ENCODE measurements at regions not wholly inside any gene's neighbourhood (a gene's known extent, or its start where the extent isn't known, plus 50 kb on each side); places are given as distances from the start of the nearest gene placed in this dataset.
"Not testable (repeated sequence)": the region's sequence is repeated elsewhere in the genome, so short reads cannot be mapped to it uniquely, and the experiment has no call there.

DNA sequence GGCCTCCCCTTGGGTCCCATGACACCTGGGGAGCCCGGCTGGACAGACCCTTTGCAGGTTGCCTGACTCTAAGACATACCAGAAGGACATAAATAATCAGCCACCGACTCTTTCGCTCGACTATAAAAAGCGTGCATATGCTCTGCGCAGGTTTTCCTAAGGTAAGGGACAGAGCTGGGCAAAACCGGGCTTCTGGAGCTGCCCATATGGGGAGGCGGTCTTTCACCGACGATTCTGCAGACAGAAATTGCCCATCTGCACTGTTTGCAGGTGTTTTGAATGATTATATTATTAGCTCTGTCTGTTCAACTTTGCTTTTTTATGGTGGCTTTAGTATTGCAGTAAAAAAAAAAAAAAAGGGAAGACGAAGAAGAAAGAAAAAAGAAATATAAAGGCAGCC is 347.2 kb downstream of the TSHZ3 start:
- Histone ChIP-seq H3K36me3 (replicated peaks) (no peaks in the 10 kb centered on the region), H3K27me3 (ENCODE audit: low read depth) (no peaks in the 10 kb centered on the region), H3K4me3 (no peak overlapping the region), H3K4me1 (no peaks in the 10 kb centered on the region), H3K9me3 (no peaks in the 10 kb centered on the region)
- in situ Hi-C loops (cut with MboI; ENCODE audit: low sequenced_read_pairs): no loop called here
- no peak for DNase-seq (ENCODE audit: low spot score in 2 of 2)

DNA sequence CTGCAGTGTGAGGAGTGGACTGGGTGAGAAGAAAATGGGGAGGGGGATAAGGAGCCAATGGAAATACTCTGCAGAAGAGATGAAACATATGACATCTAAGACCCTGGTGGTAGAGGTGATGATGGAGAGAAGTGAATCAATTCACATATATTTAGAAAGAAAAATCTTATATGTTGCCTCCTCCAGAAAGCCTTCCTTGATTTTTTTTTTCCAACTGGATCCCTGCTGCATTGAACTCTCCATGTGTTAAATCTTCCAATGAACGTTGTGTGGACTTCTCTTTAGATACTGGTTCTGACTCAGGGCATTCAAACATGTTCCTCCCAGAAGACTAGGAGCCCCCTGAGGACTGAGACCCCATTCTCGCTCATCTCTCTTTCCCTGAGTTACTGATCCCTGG is 348.3 kb downstream of the TSHZ3 start:
- in situ Hi-C loops (cut with MboI; ENCODE audit: low sequenced_read_pairs): no loop called here
- no peak overlapping the region for H3K4me3 ChIP-seq
- no peaks in the 10 kb centered on the region for H3K36me3 ChIP-seq (replicated peaks)
- no peaks in the 10 kb centered on the region for H3K27me3 ChIP-seq (ENCODE audit: low read depth)
- H3K9me3 ChIP-seq: no peaks in the 10 kb centered on the region
- H3K4me1 ChIP-seq: no peaks in the 10 kb centered on the region
- no peak for DNase-seq (ENCODE audit: low spot score in 2 of 2)

DNA sequence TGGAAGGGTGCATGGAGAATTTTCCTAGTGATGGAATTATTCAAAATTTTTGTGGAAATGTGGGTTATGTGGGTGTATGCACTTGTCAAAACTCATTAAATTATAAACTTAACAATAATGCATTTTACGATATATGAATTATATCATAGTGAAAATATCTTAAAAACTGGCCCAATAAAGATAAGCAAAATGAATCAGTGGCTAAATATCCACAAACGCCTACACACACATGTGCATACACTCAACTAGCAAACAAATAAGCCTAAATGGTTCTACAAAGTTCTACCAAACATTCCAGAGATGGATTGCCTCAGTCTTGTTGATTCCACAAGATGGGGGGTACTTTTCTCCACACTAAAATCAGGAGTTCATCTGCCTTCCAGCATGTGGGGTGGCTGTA is 349.5 kb downstream of the TSHZ3 start:
- no peaks in the 10 kb centered on the region for H3K4me1 ChIP-seq
- in situ Hi-C loops (cut with MboI; ENCODE audit: low sequenced_read_pairs): no loop called here
- no peak overlapping the region for H3K4me3 ChIP-seq
- DNase-seq (ENCODE audit: low spot score in 2 of 2): no peak
- no peaks in the 10 kb centered on the region for H3K9me3 ChIP-seq
- H3K36me3 ChIP-seq (replicated peaks): no peaks in the 10 kb centered on the region
- no peaks in the 10 kb centered on the region for H3K27me3 ChIP-seq (ENCODE audit: low read depth)

DNA sequence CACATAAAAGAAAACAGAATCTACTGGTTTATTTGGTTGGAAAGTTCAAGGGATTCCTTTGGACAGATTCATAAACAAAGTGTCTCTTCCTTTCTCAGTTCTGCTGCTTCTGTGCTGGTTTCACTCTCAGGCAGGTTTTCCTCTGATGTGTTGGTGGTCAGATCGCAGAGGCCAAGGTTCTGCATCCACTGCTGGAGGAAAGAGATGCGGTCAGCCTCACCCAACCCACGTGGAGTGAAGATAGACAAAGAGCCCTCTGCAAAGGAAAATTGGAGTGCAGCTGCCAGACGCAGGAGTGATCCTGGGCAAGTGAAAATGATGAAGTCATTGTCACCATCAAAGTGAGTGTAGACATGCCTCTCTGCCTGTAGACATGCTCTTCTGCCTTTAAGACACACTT is 352.0 kb downstream of the TSHZ3 start:
- no peaks in the 10 kb centered on the region for H3K4me1 ChIP-seq
- in situ Hi-C loops (cut with MboI; ENCODE audit: low sequenced_read_pairs): no loop called here
- no peaks in the 10 kb centered on the region for H3K36me3 ChIP-seq (replicated peaks)
- DNase-seq (ENCODE audit: low spot score in 2 of 2): no peak
- no peaks in the 10 kb centered on the region for H3K27me3 ChIP-seq (ENCODE audit: low read depth)
- no peak overlapping the region for H3K4me3 ChIP-seq
- H3K9me3 ChIP-seq: no peaks in the 10 kb centered on the region

DNA sequence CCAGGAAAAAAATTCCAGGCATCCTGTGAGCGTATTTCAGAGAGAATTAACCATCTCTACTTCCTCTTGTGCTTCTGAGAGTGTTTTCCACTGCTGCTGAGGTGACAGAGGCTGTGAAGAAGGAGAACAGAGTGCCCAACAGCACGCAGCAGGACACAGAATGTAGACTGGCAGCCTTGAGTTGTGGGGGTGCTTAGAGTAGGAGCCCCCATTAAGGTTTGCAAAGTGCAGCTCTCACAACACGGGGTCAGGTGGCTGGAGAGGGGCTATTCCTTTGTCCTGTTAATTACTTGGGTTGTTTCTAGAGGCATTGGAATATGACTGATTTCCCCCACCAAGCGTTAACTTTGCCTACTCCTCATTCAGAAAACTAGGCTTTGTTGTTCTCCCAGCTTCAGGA is 370.6 kb downstream of the TSHZ3 start:
- no peaks in the 10 kb centered on the region for H3K4me1 ChIP-seq
- no peak overlapping the region for H3K4me3 ChIP-seq
- no peak for DNase-seq (ENCODE audit: low spot score in 2 of 2)
- H3K36me3 ChIP-seq (replicated peaks): no peaks in the 10 kb centered on the region
- no peaks in the 10 kb centered on the region; the same call in 1 of the 2 replicates for H3K27me3 ChIP-seq (ENCODE audit: low read depth)
- in situ Hi-C loops (cut with MboI; ENCODE audit: low sequenced_read_pairs): no loop called here
- H3K9me3 ChIP-seq: no peaks in the 10 kb centered on the region

DNA sequence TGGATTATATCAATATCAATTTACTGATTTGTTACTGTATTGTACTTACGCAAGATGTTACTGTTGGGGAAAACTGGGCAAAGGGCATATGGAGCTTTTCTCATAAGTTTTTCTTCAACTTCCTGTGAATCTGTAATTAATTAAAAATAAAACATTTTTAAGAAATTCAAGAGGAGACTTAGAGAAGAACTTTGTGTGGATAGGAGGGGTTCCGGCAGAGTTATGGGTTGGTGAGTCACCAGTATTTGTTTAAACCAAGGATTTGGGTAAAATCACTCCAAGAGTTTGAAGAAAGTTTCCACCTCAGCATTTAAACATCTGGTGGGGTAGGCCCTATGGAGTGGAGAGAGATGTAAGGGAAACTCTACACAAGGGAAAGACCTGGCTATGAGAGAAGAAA is 379.6 kb downstream of the TSHZ3 start:
- in situ Hi-C loops (cut with MboI; ENCODE audit: low sequenced_read_pairs): no loop called here
- no peaks in the 10 kb centered on the region for H3K36me3 ChIP-seq (replicated peaks)
- H3K4me3 ChIP-seq: no peak overlapping the region
- no peaks in the 10 kb centered on the region for H3K27me3 ChIP-seq (ENCODE audit: low read depth)
- H3K4me1 ChIP-seq: no peaks in the 10 kb centered on the region
- DNase-seq (ENCODE audit: low spot score in 2 of 2): no peak
- no peaks in the 10 kb centered on the region for H3K9me3 ChIP-seq

DNA sequence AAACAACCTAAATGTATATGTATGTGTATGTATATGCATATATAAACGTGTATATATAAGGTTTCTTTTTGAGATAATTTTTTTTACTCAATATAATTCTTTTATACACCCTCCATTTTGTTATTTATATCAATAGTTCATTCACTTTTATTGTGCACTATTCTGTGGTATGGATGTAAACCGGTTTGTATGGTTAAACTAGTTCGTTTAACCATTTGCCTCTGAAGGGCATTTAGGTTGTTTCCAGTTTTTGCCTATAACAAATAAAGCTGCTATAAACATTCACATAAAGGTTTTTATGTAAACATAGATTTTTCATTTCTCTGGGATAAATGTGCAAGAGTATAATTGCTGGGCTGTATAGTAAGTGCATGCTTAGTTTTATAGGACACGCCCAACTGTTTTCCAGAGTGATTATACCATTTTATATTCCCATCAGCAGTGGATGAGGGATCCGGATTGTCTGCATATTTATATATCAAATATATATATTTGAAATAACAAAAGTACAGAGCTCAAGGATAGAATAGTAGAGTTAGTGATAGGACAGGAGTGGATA is 380.3 kb downstream of the TSHZ3 start:
- in situ Hi-C loops (cut with MboI; ENCODE audit: low sequenced_read_pairs): no loop called here
- no peak overlapping the region for H3K4me3 ChIP-seq
- no peaks in the 10 kb centered on the region for H3K4me1 ChIP-seq
- no peak for DNase-seq (ENCODE audit: low spot score in 2 of 2)
- H3K27me3 ChIP-seq (ENCODE audit: low read depth): no peaks in the 10 kb centered on the region
- H3K9me3 ChIP-seq: no peaks in the 10 kb centered on the region
- H3K36me3 ChIP-seq (replicated peaks): no peaks in the 10 kb centered on the region

DNA sequence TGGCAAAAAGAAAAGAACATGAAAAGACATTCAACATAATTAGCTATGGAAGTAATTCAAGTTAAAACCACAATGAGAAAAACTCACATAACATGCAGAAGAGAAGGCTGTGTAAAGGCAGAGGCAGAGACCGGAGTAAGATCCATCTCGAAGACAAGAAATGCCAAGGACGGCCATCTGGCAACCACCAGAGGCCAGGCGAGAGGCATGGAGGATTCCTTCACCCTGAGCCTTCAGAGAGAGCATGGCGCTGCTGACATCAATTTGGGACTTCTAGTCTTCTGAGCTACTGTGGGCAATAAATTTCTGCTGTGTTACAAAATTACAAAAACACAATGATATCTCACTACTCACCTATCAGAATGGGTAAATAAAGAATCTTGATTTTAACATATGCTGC is 381.0 kb downstream of the TSHZ3 start:
- no peaks in the 10 kb centered on the region for H3K9me3 ChIP-seq
- no peak for DNase-seq (ENCODE audit: low spot score in 2 of 2)
- H3K36me3 ChIP-seq (replicated peaks): no peaks in the 10 kb centered on the region
- H3K27me3 ChIP-seq (ENCODE audit: low read depth): no peaks in the 10 kb centered on the region
- no peaks in the 10 kb centered on the region for H3K4me1 ChIP-seq
- no peak overlapping the region for H3K4me3 ChIP-seq
- in situ Hi-C loops (cut with MboI; ENCODE audit: low sequenced_read_pairs): no loop called here

DNA sequence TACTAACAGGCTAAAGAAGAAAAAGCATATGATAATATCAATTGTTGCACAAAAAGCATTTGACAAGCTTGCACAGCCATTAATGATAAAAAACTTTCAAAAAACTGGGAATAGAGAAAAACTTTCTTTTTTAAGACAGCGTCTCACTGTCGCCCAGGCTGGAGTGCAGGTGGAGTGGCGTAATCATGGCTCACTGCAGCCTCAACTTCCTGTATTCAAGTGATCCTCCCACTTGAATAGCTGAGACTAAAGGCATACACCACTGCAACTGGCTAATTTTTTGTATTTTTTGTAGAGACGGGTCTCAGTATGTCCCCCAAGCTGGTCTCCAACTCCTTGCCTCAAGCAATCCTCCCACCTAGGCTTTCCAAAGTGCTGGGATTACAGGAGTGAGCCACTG is 382.8 kb downstream of the TSHZ3 start:
- H3K27me3 ChIP-seq (ENCODE audit: low read depth): no peaks in the 10 kb centered on the region
- no peaks in the 10 kb centered on the region for H3K9me3 ChIP-seq
- H3K4me1 ChIP-seq: no peaks in the 10 kb centered on the region
- no peaks in the 10 kb centered on the region for H3K36me3 ChIP-seq (replicated peaks)
- in situ Hi-C loops (cut with MboI; ENCODE audit: low sequenced_read_pairs): no loop called here
- DNase-seq (ENCODE audit: low spot score in 2 of 2): no peak
- H3K4me3 ChIP-seq: no peak overlapping the region

DNA sequence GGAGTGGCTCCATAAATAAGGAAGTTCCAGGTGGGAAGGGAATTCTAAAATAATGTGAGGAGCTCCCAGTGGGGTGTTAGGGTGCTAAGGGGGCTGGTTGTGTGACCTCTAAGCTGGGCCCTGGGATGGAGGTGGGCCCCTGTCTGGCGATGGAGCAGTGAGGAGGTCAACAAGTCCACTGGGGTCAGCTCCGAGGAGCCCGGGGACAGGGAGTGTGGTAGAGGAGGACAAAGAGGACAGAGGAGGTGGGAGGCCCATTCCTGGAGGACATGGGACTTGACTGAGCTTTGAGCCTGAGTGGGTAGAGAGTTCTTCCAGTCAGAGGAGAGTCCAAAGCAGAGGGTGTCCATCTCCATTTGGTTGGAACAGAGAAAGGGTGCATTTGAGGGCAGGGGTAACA is 390.2 kb downstream of the TSHZ3 start:
- Histone ChIP-seq H3K9me3 (no peaks in the 10 kb centered on the region), H3K27me3 (ENCODE audit: low read depth) (no peaks in the 10 kb centered on the region), H3K4me1 (no peaks in the 10 kb centered on the region), H3K4me3 (no peak overlapping the region), H3K36me3 (replicated peaks) (no peaks in the 10 kb centered on the region)
- DNase-seq (ENCODE audit: low spot score in 2 of 2): no peak
- in situ Hi-C loops (cut with MboI; ENCODE audit: low sequenced_read_pairs): no loop called here

DNA sequence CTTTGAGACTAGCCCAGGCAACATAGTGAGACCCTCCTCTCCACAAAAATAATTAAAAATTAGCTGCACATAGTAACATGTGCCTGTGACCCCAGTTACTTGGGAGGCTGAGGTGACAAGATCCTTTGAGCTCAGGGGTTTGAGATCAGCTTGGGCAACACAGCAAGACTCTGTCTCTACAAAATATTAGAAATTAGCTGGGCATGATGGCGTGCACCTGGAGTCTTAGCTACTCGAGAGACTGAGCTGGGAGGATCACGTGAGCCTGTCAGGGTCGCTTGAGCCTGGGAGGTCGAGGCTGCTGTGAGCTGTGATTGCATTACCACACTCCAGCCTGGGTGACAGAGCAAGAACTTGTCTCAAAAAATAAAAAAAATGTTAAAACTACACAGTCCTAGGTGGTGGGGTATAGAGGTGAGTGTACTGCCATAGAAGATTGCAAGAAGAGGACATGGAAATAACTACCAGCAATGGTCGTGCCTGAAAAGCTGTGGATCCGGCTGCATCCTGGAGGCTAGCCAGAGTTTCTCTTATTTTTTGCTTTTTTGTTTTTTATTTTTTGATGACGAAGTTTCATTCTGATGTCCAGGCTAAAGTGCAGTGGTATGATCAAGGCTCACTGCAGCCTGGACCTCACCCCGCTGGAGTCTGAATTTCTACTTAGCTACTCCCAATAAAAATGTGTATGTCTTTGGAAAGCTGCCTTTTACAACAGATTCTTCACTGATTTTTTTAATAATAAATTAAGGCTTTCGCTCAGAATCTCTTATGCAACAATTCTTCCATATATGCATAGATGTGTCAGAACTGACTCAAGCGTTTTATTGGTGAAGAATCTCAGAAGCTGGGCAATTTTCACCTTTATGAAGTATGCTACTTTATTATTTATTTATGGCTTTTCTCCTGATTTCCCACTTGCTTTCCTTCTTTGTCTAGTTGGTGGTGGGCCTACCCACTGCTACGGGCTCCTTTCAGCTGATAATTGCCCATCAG is 393.8 kb downstream of the TSHZ3 start:
- Histone ChIP-seq H3K36me3 (replicated peaks) (no peaks in the 10 kb centered on the region), H3K4me1 (no peaks in the 10 kb centered on the region), H3K27me3 (ENCODE audit: low read depth) (no peaks in the 10 kb centered on the region), H3K4me3 (no peak overlapping the region), H3K9me3 (no peaks in the 10 kb centered on the region)
- in situ Hi-C loops (cut with MboI; ENCODE audit: low sequenced_read_pairs): no loop called here
- no peak for DNase-seq (ENCODE audit: low spot score in 2 of 2)

DNA sequence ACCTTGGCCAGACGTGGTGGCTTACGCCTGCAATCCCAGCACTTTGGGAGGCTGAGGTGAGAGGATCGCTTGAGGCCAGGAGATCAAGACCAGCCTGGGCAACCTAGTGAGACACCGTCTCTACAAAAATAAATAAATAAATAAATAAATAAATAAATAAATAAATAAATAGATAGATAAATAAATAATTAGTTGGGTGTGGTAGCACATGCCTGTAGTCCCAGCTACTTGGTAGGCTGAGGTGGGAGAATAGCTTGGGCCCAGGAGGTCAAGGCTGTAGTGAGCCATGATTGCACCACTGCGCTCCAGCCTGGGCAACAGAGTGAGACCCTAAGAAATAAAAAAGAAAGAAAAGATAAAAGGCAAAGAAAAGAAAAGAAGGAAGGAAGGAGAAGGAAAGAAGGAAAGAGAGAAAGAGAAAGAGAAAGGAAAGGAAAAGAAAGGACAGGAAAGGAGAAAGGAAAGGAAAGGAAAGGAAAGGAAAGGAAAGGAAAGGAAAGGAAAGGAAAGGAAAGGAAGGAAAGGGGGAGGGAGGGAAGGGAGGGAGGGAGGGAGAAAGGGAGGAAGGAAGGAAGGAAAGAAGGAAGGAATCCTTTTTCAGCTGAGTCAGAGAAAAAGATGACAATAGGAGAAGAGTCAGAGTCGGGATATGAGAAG is 404.8 kb downstream of the TSHZ3 start:
- H3K9me3 ChIP-seq; H3K36me3 ChIP-seq (replicated peaks); H3K27me3 ChIP-seq (ENCODE audit: low read depth); H3K4me3 ChIP-seq; DNase-seq (ENCODE audit: low spot score in 2 of 2); in situ Hi-C loops (cut with MboI; ENCODE audit: low sequenced_read_pairs); H3K4me1 ChIP-seq: not testable (repeated sequence)

DNA sequence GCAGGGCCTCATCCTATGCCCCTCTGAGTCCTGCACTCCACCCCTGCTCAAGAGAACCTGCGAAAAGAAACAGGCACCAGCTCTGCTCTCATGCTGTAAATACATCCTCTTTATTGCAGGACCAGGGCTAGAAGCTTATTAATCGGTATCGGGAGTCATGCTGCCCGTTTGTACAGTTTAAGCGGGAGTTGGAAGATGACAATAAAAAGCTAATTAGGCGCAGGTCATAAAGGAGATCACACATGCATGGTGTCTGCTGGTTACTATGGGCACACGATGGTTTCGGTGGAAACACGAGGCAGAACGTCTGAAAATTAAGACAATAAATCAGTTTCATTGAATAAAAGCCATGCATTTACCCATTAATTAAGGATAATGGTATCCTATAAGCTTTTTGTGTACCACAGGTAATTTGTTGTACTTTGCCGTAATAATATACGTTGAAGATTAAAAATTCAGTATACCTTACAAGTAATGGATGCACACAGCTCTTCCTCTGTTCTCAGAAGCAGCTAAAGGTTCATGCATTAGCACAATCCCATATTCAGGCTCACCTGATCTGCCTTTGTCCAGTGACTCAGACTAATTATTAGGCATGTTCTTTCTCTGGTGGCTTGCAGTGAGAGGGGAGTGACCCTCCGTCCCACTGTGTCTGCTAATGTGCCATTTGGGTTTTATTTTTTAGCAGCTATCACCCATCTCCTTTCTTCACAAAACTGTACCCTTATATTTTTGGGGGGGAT is 406.0 kb downstream of the TSHZ3 start:
- no peaks in the 10 kb centered on the region for H3K4me1 ChIP-seq
- DNase-seq (ENCODE audit: low spot score in 2 of 2): no peak
- H3K36me3 ChIP-seq (replicated peaks): no peaks in the 10 kb centered on the region
- H3K27me3 ChIP-seq (ENCODE audit: low read depth): no peaks in the 10 kb centered on the region
- in situ Hi-C loops (cut with MboI; ENCODE audit: low sequenced_read_pairs): no loop called here
- H3K4me3 ChIP-seq: no peak overlapping the region
- no peaks in the 10 kb centered on the region for H3K9me3 ChIP-seq

DNA sequence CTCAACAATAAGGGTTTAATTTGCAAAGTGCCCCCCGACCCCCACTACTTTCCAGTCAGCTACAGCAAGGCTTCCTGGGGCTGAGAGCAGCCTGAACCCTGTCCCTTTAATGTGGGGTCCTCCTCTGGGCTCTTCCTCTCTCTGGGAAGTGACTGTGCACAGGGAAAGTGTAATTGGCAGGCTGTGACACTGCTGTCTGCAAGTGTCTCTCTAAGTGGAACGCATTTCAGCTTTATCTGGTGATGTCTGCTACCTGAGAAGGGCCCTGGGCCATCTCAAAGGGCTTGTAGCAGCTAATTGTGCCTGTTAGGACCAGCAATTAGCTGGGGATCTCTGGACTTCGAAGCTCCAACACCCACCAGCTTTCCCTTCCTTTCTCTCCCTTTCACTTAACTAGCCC is 406.6 kb downstream of the TSHZ3 start:
- Histone ChIP-seq H3K36me3 (replicated peaks) (no peaks in the 10 kb centered on the region), H3K9me3 (no peaks in the 10 kb centered on the region), H3K27me3 (ENCODE audit: low read depth) (no peaks in the 10 kb centered on the region), H3K4me3 (no peak overlapping the region), H3K4me1 (no peaks in the 10 kb centered on the region)
- in situ Hi-C loops (cut with MboI; ENCODE audit: low sequenced_read_pairs): no loop called here
- DNase-seq (ENCODE audit: low spot score in 2 of 2): no peak
